Muscle layer of colon (tissue), 2 donors: ENCODE measurements at regions not wholly inside any gene's neighbourhood (a gene's known extent, or its start where the extent isn't known, plus 50 kb on each side); places are given as distances from the start of the nearest gene placed in this dataset.

Source experiments
- H3K27ac ChIP-seq: one replicate; pipeline ENCODE4 v1.7.0; 2013; ENCODE audit warnings: low read depth, mild to moderate bottlenecking, low read length, moderate library complexity
- H3K27me3 ChIP-seq, 2 donors: one replicate each; pipeline ENCODE4 v1.7.0; 2013; ENCODE audit warnings: low read length in 2 of 2, mild to moderate bottlenecking in 2 of 2; ENCODE audit not compliant: insufficient read depth in 2 of 2, control insufficient read depth in 1 of 2
- H3K36me3 ChIP-seq: one replicate; pipeline ENCODE4 v1.7.0; 2013; ENCODE audit warnings: mild to moderate bottlenecking, low read length; ENCODE audit not compliant: insufficient read depth
- H3K4me1 ChIP-seq: one replicate; pipeline ENCODE4 v1.7.0; 2013; ENCODE audit warnings: mild to moderate bottlenecking, low read length; ENCODE audit not compliant: insufficient read depth
- H3K4me3 ChIP-seq, 2 donors: one replicate each; pipeline ENCODE4 v1.7.0; 2013; ENCODE audit warnings: low read length in 2 of 2, low read depth in 1 of 2, mild to moderate bottlenecking in 1 of 2, moderate library complexity in 1 of 2
- H3K9ac ChIP-seq: one replicate; pipeline ENCODE4 v1.7.0; 2013; ENCODE audit warnings: low read length
- H3K9me3 ChIP-seq: one replicate; pipeline ENCODE4 v1.7.0; 2013; ENCODE audit warnings: mild to moderate bottlenecking, low read length
- donor health status: abdominal sarcoma.
- donor health status: Adenocarcinoma of cecum.

GRCh38 chr3:174336784-174337183, 522.4 kb upstream of the NAALADL2 start:
- Histone ChIP-seq H3K4me1 (no peaks in the 10 kb centered on the region), H3K27me3 (no peaks in the 10 kb centered on the region), H3K9me3 (no peaks in the 10 kb centered on the region), H3K36me3 (no peaks in the 10 kb centered on the region), H3K4me3 (no peak overlapping the region), H3K27ac (no peak overlapping the region), H3K9ac (no peak overlapping the region)

- Histone ChIP-seq H3K36me3 (no peaks in the 10 kb centered on the region), H3K27ac (no peak overlapping the region), H3K27me3 (no peaks in the 10 kb centered on the region), H3K9ac (no peak overlapping the region), H3K4me3 (no peak overlapping the region), H3K9me3 (no peaks in the 10 kb centered on the region), H3K4me1 (no peaks in the 10 kb centered on the region)
These were observed 521.9 kb upstream of the NAALADL2 start for GRCh38 chr3:174337227-174337626.

GRCh38 chr3:174340624-174341587, 518.2 kb upstream of the NAALADL2 start:
- H3K4me3 ChIP-seq, result no peak overlapping the region
- no peaks in the 10 kb centered on the region for H3K4me1 ChIP-seq
- H3K27me3 ChIP-seq, result no peaks in the 10 kb centered on the region
- no peak overlapping the region for H3K27ac ChIP-seq
- H3K36me3 ChIP-seq, result no peaks in the 10 kb centered on the region
- no peaks in the 10 kb centered on the region for H3K9me3 ChIP-seq
- H3K9ac ChIP-seq, result no peak overlapping the region

- Histone ChIP-seq H3K27me3 (no peaks in the 10 kb centered on the region), H3K9ac (no peak overlapping the region), H3K27ac (no peak overlapping the region), H3K4me1 (no peaks in the 10 kb centered on the region), H3K4me3 (no peak overlapping the region), H3K9me3 (no peaks in the 10 kb centered on the region), H3K36me3 (no peaks in the 10 kb centered on the region)
These were observed 517.0 kb upstream of the NAALADL2 start for GRCh38 chr3:174342171-174342570.

GRCh38 chr3:174342941-174343501, 516.1 kb upstream of the NAALADL2 start:
- H3K27ac ChIP-seq, result no peak overlapping the region

GRCh38 chr3:174346141-174346540, 513.0 kb upstream of the NAALADL2 start:
- no peaks in the 10 kb centered on the region for H3K27me3 ChIP-seq
- H3K9ac ChIP-seq, result no peak overlapping the region
- no peaks in the 10 kb centered on the region for H3K36me3 ChIP-seq

More at GRCh38 chr3:174342941-174343501, 516.1 kb upstream of the NAALADL2 start:
- no peaks in the 10 kb centered on the region for H3K9me3 ChIP-seq
- H3K36me3 ChIP-seq, result no peaks in the 10 kb centered on the region
- H3K27me3 ChIP-seq, result no peaks in the 10 kb centered on the region
- no peaks in the 10 kb centered on the region for H3K4me1 ChIP-seq
- no peak overlapping the region for H3K4me3 ChIP-seq
- no peak overlapping the region for H3K9ac ChIP-seq

GRCh38 chr3:174346571-174346970, 512.6 kb upstream of the NAALADL2 start:
- H3K9ac ChIP-seq, result no peak overlapping the region
- H3K36me3 ChIP-seq, result no peaks in the 10 kb centered on the region
- H3K27ac ChIP-seq, result no peak overlapping the region
- H3K27me3 ChIP-seq, result no peaks in the 10 kb centered on the region
- H3K9me3 ChIP-seq, result no peaks in the 10 kb centered on the region
- H3K4me3 ChIP-seq, result no peak overlapping the region
- no peaks in the 10 kb centered on the region for H3K4me1 ChIP-seq

More at GRCh38 chr3:174346141-174346540, 513.0 kb upstream of the NAALADL2 start:
- Histone ChIP-seq H3K4me1 (no peaks in the 10 kb centered on the region), H3K4me3 (no peak overlapping the region), H3K9me3 (no peaks in the 10 kb centered on the region), H3K27ac (no peak overlapping the region)

GRCh38 chr3:174347474-174348138, 511.5 kb upstream of the NAALADL2 start:
- Histone ChIP-seq H3K9me3 (no peaks in the 10 kb centered on the region), H3K4me3 (no peak overlapping the region), H3K36me3 (no peaks in the 10 kb centered on the region), H3K4me1 (no peaks in the 10 kb centered on the region), H3K27me3 (no peaks in the 10 kb centered on the region), H3K27ac (no peak overlapping the region), H3K9ac (no peak overlapping the region)

- no peak overlapping the region for H3K9ac ChIP-seq
- H3K9me3 ChIP-seq, result no peaks in the 10 kb centered on the region
- H3K27ac ChIP-seq, result no peak overlapping the region
- no peaks in the 10 kb centered on the region for H3K27me3 ChIP-seq
- H3K4me3 ChIP-seq, result no peak overlapping the region
- H3K36me3 ChIP-seq, result no peaks in the 10 kb centered on the region
- no peaks in the 10 kb centered on the region for H3K4me1 ChIP-seq
These were observed 506.9 kb upstream of the NAALADL2 start for GRCh38 chr3:174352227-174352626.

- Histone ChIP-seq H3K27me3 (no peaks in the 10 kb centered on the region), H3K27ac (no peak overlapping the region), H3K9me3 (no peaks in the 10 kb centered on the region), H3K4me3 (no peak overlapping the region), H3K36me3 (no peaks in the 10 kb centered on the region), H3K4me1 (no peaks in the 10 kb centered on the region), H3K9ac (no peak overlapping the region)
These were observed 503.6 kb upstream of the NAALADL2 start for GRCh38 chr3:174355505-174355904.

GRCh38 chr3:174356596-174356995, 502.5 kb upstream of the NAALADL2 start:
- no peaks in the 10 kb centered on the region for H3K4me1 ChIP-seq
- no peaks in the 10 kb centered on the region for H3K36me3 ChIP-seq
- H3K4me3 ChIP-seq, result no peak overlapping the region
- H3K9ac ChIP-seq, result no peak overlapping the region
- H3K27me3 ChIP-seq, result no peaks in the 10 kb centered on the region
- H3K27ac ChIP-seq, result no peak overlapping the region
- H3K9me3 ChIP-seq, result no peaks in the 10 kb centered on the region
